Raji (cell line): ENCODE measurements at regions not wholly inside any gene's neighbourhood (a gene's known extent, or its start where the extent isn't known, plus 50 kb on each side); places are given as distances from the start of the nearest gene placed in this dataset.

Experiments used
- POLR2A ChIP-seq: IDR thresholded peaks from 2 replicates; pipeline ENCODE4 v1.6.1; 2011; ENCODE audit warnings: low read depth, low read length, control low read depth; ENCODE audit not compliant: insufficient read depth

DNA sequence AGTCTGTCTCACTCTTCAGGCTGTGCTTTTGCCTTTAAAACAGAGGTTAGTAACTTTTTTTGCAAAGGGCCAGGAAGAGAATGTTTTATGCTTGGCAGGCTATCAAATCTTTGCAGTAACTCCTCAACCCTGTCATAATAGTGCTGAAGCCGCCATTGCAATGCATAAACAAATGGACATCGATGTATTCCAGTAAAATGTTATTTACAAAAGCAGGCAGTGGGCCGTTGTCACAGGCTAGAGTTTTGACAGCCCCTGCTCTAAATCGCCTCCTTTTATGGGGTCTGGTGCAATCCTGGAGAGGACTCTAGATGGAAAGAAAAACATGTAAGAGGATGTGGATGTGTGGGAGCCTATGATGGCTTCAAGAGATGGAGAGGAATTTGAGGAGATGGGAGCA is 568.3 kb downstream of the TYW1 start:
- TF ChIP-seq POLR2A: no peak

DNA sequence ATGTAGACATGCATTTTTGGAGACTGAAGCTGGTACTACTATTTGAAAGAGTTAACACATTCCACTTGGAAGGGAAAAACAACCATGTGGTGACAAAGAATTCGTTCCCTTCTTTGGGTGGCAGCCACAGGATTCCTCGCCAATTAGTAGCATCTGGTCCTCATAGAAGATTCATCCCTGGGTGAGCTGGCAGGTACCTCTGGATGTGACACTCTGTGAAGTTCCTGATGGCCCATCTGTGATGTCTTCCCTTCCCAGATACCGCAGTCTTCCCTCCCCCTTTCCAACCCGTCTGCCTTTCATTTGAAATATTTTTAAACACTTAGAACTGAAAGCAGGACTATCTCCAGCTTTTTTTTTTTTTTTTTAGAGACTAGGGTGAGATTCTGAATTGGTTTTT is 569.5 kb downstream of the TYW1 start:
- TF ChIP-seq POLR2A: no peak

DNA sequence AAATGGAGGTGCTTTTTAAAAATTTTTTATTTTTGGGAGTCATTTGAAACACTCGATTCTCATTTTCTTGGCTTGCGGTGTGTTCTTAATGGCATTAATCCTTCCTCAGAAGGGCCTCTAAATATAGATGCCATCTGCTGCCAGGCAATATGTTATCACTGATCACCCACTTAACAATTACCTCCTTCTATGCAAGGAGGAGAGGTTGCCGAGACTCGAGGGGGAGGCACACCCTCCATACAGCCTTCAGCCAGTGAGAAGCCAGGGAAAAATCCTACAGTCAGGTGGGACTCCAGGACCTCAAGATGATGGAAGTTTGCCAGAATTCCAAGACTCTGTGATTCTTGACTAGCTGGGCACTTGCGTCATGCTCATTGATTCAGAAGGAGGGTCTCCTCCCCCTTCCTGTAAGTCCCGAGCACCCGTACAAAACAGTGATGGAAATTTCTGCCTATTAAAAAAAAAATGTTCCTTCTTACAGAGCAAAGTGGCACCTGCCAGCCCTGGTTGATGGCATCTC is 574.5 kb downstream of the TYW1 start:
- no peak for TF ChIP-seq POLR2A

DNA sequence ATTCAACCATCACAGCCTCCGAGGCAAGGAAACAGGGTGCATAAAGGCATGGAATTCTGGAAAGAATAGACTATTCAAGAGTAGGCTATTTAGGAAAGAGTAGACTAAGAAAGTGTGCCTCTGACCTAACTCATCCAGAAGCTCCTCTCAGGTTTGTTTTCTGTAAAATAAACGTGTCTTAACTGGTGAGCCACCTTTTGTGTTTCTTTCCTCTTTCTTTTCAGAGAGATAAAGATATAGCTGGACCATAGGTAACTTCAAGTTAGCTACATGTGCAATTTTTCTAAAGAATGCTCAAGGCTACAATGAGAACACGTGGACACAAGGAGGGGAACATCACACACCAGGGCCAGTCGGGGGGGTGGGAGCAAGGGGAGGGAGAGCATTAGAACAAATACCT is 577.0 kb downstream of the TYW1 start:
- no peak for TF ChIP-seq POLR2A

DNA sequence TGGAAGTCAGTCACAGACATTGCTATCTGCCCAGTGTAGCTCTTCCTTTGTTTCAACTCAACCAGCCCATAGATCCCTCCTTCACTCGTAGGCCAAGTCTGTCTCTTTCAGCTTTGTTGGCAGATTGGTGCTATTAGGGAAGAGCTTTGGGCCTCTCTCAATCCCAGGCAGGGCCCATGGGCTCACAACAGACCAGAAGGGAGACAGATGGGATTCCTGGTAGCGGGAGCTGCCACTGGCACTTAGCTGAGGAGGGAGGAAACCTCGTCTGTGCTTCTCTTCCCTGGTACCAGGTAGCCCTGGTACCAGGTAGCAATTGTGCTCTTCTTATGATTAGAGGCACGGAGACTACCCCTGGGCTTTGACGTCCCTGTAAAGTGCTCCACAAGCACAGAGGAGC is 592.0 kb downstream of the TYW1 start:
- no peak for TF ChIP-seq POLR2A

DNA sequence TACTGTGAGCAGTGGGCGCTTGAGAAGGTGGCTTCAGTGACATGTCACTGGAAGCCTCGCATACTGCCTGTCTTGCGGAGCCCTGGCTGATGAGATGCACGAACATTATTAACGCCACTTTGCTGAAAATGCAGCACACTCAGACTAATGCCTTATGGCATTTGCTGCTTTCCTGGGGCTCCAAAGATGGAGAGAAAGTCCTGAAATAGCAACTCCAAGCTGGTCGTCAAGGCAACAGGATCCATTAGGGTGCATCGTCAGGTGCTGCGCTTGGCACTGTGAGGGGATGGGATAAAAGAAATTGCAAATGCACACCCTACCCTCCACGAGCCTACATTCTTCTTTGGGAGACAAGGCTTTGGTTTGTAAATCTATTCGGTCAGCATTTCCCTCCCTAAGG is 592.5 kb downstream of the TYW1 start:
- TF ChIP-seq POLR2A: no peak

DNA sequence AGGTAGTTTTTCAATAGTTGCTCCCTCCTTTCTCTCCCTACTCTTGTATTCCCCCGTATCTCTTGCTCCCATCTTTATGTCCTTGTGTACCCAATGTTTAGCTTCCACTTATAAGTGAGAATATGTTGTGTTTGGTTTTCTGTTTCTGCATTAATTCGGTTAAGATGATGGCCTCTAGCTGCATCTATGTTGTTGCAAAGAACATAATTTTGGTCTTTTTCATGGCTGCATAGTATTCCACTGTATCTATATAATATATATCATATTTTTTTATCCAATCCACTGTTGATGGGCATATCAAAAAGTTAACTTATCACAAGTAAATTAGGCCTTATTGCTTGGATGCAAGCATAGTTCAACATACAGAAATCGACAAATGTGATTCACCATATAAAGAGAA is 594.0 kb downstream of the TYW1 start:
- no peak for TF ChIP-seq POLR2A

GRCh38 chr7:67593794-67594193 is 597.2 kb downstream of the TYW1 start:
- no peak for TF ChIP-seq POLR2A

DNA sequence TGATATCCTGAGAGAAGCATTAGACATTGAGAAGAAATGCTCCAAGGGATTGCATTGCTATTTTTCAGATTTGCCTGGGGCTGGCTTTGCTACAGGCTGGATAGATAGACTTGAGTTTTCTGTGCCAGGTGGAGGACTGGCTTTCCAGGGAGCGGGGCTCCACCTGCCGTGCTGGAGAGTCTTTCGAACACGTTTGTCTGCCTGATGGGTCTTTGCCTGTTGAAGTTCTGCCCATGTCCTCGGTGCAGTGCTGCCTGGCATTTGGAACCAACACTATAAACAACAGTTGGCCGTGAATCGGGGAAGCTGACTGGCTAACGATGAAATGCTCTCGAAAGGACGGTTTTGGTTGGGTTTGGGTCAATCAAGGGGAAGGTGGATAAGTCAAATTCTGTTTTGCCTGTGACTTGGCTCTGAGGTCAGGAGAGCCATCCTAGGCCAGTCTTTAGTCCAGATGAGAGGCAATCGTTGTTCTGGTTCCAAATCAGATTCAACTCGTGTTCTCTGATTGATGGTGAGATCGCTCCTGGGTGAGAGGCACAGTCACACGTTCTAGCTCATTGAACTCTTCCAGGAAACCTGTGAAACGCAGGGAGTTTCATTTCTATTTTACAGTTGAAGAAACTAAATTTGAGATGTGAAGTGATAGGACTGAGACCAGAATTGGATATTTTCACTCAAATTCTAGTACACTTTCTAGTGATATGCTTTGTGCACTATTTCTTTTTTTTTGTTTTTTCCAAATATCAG is 599.0 kb downstream of the TYW1 start:
- TF ChIP-seq POLR2A: no peak

GRCh38 chr7:67597161-67597560 is 600.5 kb downstream of the TYW1 start:
- no peak for TF ChIP-seq POLR2A

DNA sequence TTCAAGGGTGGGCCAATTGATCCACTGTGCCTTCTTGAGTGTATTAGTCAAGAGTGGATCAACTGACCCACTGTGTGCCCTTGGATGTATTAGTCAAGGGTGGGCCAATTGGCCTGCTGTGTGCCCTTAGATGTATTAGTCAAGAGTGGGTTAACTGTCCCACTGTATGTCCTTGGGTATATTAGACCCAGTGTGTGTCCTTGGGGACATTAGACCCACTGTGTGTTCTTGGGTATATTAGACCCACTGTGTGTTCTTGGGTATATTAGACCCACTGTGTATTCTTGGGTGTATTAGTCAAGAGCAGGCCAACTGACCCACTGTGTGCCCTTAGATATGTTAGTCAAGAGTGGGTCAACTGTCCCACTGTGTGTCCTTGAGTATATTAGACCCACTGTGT is 601.8 kb downstream of the TYW1 start:
- no peak for TF ChIP-seq POLR2A

DNA sequence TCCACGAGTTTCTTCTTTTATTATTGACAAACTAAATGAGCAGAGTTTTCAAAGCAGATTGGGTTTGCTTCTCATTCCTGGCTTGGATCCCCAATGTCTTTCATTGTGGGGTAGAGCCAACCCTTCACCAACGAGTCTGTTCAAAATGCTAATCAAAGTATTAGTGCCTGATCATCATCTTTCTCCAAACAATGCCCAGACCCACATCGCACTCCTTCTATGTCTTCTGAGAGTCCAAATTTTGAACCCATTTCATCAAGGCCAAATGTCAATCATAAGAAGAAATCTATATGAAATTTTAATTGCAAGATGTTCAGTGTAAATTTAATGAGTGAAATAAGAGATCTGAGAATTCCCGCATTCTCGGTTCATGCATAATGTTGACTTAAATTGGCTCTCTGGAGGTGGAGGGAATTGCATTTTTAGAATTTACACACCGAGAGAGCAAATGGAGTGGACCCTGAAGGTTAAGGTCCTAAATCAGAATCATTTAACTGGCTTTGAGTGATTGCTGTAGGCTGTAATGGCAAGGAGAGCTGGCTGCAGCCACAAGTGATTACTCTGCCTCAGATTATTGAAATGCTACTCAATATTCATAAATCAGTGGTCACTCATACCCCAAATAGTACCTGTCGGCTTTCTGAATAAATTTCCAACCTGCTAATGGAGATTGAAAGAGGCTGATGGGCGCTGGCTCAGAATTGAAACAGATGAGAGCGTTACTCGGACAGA is 602.9 kb downstream of the TYW1 start:
- TF ChIP-seq POLR2A: no peak

DNA sequence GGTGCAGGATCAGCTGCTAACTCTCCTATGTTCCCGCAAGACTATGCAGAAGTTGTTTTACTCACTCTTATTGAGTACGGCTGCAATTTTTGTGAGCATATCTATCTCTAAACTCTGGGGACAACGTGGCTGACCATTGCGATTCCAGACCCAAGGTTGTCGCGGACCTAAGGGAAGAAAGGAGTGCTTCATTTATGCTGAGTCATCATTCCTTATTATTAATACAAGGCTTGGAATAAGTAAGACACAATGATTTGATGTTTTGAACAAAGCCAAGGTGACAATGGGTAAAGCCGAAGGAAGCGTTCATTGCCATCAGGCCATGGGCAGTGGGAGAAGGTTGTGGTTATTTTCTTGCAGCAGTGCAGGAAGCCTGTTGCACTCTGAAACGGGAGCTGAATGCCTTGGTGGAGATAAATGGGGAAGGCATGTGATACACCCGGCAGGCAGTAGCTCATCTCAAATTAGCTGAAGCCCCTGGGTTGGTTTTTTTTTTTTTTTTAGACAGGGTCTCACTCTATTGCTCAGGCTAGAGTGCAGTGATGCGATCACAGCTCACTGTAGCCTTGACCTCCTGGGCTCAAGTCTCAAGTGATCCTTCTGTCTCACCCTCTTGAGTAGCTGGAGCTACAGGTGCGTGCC is 605.7 kb downstream of the TYW1 start:
- TF ChIP-seq POLR2A: no peak

DNA sequence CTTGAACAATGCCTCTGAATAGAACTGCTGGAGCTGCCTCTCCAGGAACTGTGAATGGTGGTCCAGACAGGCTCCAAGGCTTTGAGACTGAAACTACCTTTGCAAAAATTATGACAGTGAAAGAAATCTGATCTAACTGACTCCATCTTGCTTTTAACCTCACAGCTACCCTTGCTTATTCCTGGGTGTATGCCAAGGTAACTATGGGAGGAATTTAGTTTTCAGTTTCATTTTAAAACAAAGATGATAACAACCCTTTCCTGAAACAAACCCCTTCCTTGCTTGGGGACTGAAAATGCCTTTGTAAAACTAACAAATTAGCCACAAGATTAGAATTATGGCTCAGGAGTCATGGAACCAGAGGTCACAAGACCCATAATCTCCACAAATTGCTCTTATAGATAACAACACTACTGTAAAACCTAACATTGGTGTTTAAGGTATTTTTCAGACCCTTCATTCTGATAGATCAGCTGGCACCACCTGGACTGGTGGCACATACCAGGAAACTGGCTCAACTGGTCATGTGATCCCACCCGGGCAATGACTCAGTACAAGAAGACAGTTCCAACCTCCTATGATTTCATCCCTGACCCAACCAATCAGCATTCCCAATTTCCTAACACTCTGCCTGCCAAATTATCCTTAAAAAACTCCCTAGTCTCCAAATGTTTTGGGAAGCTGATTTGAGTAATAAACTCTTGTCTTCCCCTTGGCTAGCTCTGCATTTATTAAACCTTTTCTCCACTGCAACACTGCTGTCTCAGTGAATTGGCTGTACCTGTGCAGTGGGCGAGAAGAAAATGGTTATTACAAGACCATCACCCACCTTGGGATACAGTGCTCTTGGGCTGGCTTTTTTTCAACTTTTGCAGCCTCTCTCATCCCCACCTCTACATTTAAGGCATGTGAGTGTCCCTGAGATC is 608.1 kb downstream of the TYW1 start:
- TF ChIP-seq POLR2A: no peak

DNA sequence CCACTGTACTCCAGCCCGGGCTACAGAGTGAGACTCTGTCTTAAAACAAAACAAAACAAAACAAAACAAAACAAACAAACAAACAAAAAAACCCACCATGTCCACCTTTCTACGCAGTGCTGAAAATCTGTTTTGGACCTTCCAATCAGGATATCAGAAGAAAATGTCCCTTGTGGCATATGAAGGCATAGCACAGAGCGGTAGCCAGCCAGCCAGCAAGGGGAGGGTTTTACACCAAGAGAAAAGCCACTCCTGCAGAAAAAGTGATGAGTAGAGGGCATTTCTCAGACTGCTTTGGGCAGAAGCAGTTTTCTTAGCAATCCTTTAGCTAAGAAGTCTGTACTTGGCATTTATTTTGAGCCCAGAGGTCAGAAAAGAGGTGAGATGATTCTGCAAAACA is 612.2 kb downstream of the TYW1 start:
- TF ChIP-seq POLR2A: no peak
